IMR-90 (cell line): ENCODE measurements at regions not wholly inside any gene's neighbourhood (a gene's known extent, or its start where the extent isn't known, plus 50 kb on each side); places are given as distances from the start of the nearest gene placed in this dataset.
A peak's percentile ranks its signal among the peaks of the same experiment; 100 is the strongest.

Experiments
- ATAC-seq: fragments of 200-7000 bp; cut with Tn5 transposase; 2 replicates; pipeline ENCODE4 v1.9.1; 2020; ENCODE audit warnings: low read depth, mild to moderate bottlenecking, moderate library complexity
- BruUV-seq: library from RNA; stranded (reverse); fragments of 400-500 nt; replicated peaks from 2 replicates; lab custom pipeline; 2021; lab: Mats Ljungman, UMichigan
- CTCF ChIA-PET: fragments of 300-600 bp; formaldehyde crosslinking; extraction: SDS; loops from one replicate; lab custom pipeline; 2021; ENCODE audit warnings: antibody characterized with exemption; lab: Yijun Ruan, JAX
- POLR2A ChIA-PET: fragments of 300-600 bp; sonication (Branson Sonifier 250); formaldehyde crosslinking; loops from one replicate; lab custom pipeline; 2022; ENCODE audit warnings: antibody characterized with exemption; ENCODE audit not compliant: unreplicated experiment; lab: Charles Lee
- DNase-seq: peaks from one replicate; pipeline ENCODE4 v3.0.0; 2013
- H2AFZ ChIP-seq: replicated peaks from 2 replicates; pipeline ENCODE3; 2013; ENCODE audit warnings: low read length, mild to moderate bottlenecking; ENCODE audit not compliant: poor library complexity
- H2AK5ac ChIP-seq: 2 replicates; pipeline ENCODE4 v1.6.1; 2013; ENCODE audit warnings: low read depth, low read length, inconsistent platforms
- H2AK9ac ChIP-seq: replicated peaks from 2 replicates; pipeline ENCODE3; 2013; ENCODE audit warnings: mild to moderate bottlenecking, low read depth, low read length, moderate library complexity; ENCODE audit not compliant: poor library complexity
- H2BK120ac ChIP-seq: 2 replicates; pipeline ENCODE4 v1.6.1; 2013; ENCODE audit warnings: low read depth, low read length, inconsistent platforms
- H2BK15ac ChIP-seq: 3 replicates; pipeline ENCODE4 v1.6.1; 2013; ENCODE audit warnings: low read depth, low read length, inconsistent platforms
- H2BK20ac ChIP-seq: 2 replicates; pipeline ENCODE4 v1.6.1; 2013; ENCODE audit warnings: low read depth, mild to moderate bottlenecking, inconsistent platforms, low read length, moderate library complexity
- H2BK5ac ChIP-seq: 2 replicates; pipeline ENCODE4 v1.6.1; 2013; ENCODE audit warnings: mild to moderate bottlenecking, low read depth, low read length, inconsistent platforms; ENCODE audit not compliant: poor library complexity, severe bottlenecking
- H3K14ac ChIP-seq: replicated peaks from 2 replicates; pipeline ENCODE4 v1.6.1; 2013; ENCODE audit warnings: low read depth, low read length, inconsistent platforms
- H3K18ac ChIP-seq: 2 replicates; pipeline ENCODE4 v1.6.1; 2013; ENCODE audit warnings: low read depth, low read length, control low read depth
- H3K23ac ChIP-seq: 2 replicates; pipeline ENCODE4 v1.6.1; 2013; ENCODE audit warnings: low read depth, low read length, inconsistent platforms
- H3K27ac ChIP-seq: 2 replicates; pipeline ENCODE4 v1.5.1; 2013; ENCODE audit warnings: mild to moderate bottlenecking, control low read depth, low read length; ENCODE audit not compliant: insufficient read depth
- H3K27me3 ChIP-seq: 2 replicates; pipeline ENCODE4 v1.6.1; 2013; ENCODE audit warnings: low read length; ENCODE audit not compliant: control insufficient read depth, insufficient read depth
- H3K36me3 ChIP-seq: 2 replicates; pipeline ENCODE4 v1.6.1; 2013; ENCODE audit warnings: low read length, mixed read lengths; ENCODE audit not compliant: control insufficient read depth, insufficient read depth
- H3K4ac ChIP-seq: 2 replicates; pipeline ENCODE4 v1.6.1; 2013; ENCODE audit warnings: low read depth, low read length, inconsistent platforms
- H3K4me1 ChIP-seq: 2 replicates; pipeline ENCODE4 v1.6.1; 2013; ENCODE audit warnings: low read length, mixed read lengths; ENCODE audit not compliant: control insufficient read depth, insufficient read depth
- H3K4me2 ChIP-seq: 2 replicates; pipeline ENCODE4 v1.6.1; 2013; ENCODE audit warnings: low read depth, mild to moderate bottlenecking, control low read depth, low read length, moderate library complexity
- H3K4me3 ChIP-seq: 2 replicates; pipeline ENCODE4 v1.5.1; 2013; ENCODE audit warnings: low read depth, mild to moderate bottlenecking, control low read depth, low read length, moderate library complexity; ENCODE audit not compliant: insufficient read depth
- H3K56ac ChIP-seq: 2 replicates; pipeline ENCODE4 v1.6.1; 2013; ENCODE audit warnings: low read length, inconsistent platforms; ENCODE audit not compliant: insufficient read depth; ENCODE audit errors: extremely low read depth
- H3K79me1 ChIP-seq, 2 experiments: 2 replicates each; pipeline ENCODE4 v1.6.1; 2013; ENCODE audit warnings: low read length in 2 of 2, inconsistent platforms in 1 of 2, low read depth in 1 of 2
- H3K9ac ChIP-seq: 2 replicates; pipeline ENCODE4 v1.6.1; 2013; ENCODE audit warnings: low read depth, low read length, control low read depth
- H3K9me1 ChIP-seq: 2 replicates; pipeline ENCODE4 v1.6.1; 2013; ENCODE audit warnings: low read length, inconsistent platforms; ENCODE audit not compliant: insufficient read depth
- H3K9me3 ChIP-seq: 2 replicates; pipeline ENCODE4 v1.6.1; 2013; ENCODE audit warnings: low read length; ENCODE audit not compliant: control insufficient read depth, insufficient read depth
- H4K20me1 ChIP-seq: 2 replicates; pipeline ENCODE4 v1.6.1; 2013; ENCODE audit warnings: low read length, inconsistent platforms; ENCODE audit not compliant: insufficient read depth
- H4K5ac ChIP-seq: 2 replicates; pipeline ENCODE4 v1.6.1; 2013; ENCODE audit warnings: mild to moderate bottlenecking, low read depth, low read length, control low read depth
- H4K8ac ChIP-seq, 2 experiments: 2 replicates each; pipeline ENCODE4 v1.6.1; 2013; ENCODE audit warnings: low read depth in 2 of 2, low read length in 2 of 2, control low read depth in 1 of 2, inconsistent platforms in 1 of 2
- H4K91ac ChIP-seq: 2 replicates; pipeline ENCODE4 v1.6.1; 2013; ENCODE audit warnings: low read depth, low read length, inconsistent platforms; ENCODE audit not compliant: insufficient read depth
- CEBPB ChIP-seq: IDR thresholded peaks from 2 replicates; pipeline ENCODE4 v1.6.1; 2012; ENCODE audit warnings: low read depth, low read length, improper control_type of control experiment
- ELK1 ChIP-seq: fragments of 150-350 bp; IDR thresholded peaks from 2 replicates; pipeline ENCODE4 v1.6.1; 2016; ENCODE audit warnings: low read depth, mild to moderate bottlenecking, low read length, moderate library complexity, borderline replicate concordance
- MAFK ChIP-seq: IDR thresholded peaks from 2 replicates; pipeline ENCODE4 v1.6.1; 2012; ENCODE audit warnings: low read depth, low read length, improper control_type of control experiment
- MXI1 ChIP-seq: IDR thresholded peaks from 2 replicates; pipeline ENCODE4 v1.6.1; 2012; ENCODE audit warnings: low read depth, mild to moderate bottlenecking, low read length, moderate library complexity, borderline replicate concordance
- USF2 ChIP-seq: fragments of 150-350 bp; IDR thresholded peaks from 2 replicates; pipeline ENCODE4 v1.6.1; 2017; ENCODE audit warnings: mild to moderate bottlenecking, antibody characterized with exemption, low read length, low read depth
- WGBS, 2 experiments: methylation state at CpG; one replicate each; pipeline versions ENCODE4 v1.1.5 to v1.1.7; 2013; ENCODE audit warnings: missing lambda C conversion rate in 2 of 2; ENCODE audit not compliant: insufficient read length in 1 of 2; ENCODE audit errors: extremely low coverage in 2 of 2; 5-methylcytosine and 5-hydroxymethylcytosine counted together
- dilution Hi-C: fragments of 300-500 bp; cut with HindIII; formaldehyde crosslinking; loops from one replicate; pipeline ENCODE4 v1.14.3; 2018; ENCODE audit warnings: low sequenced_read_pairs; ENCODE audit not compliant: unreplicated experiment
- in situ Hi-C: fragments of 300-500 bp; cut with MboI; formaldehyde crosslinking; loops from 3 replicates; pipeline ENCODE4 v1.14.3; 2019; ENCODE audit warnings: low sequenced_read_pairs, inconsistent platforms, mixed read lengths
- intact Hi-C: fragments of 100-400 bp; cut with micrococcal nuclease; formaldehyde crosslinking; loops from 2 replicates; pipeline ENCODE4 v1.10.0; 2022

GRCh38 chr17:21573961-21574610, 118.2 kb upstream of the KCNJ18 start:
- no TSS peak for BruUV-seq
- peak overlapping the region; percentile 8; the same call in 1 of the 2 replicates for H3K14ac ChIP-seq
- 36% methylated on average over 7 of the region's 39 CpGs; no CpG with 5 or more reads in 1 of the 2 experiments for WGBS, 2 experiments
- no peak overlapping the region for H2BK15ac ChIP-seq
- H3K4me2 ChIP-seq = peak overlapping the region; percentile 98
- H3K36me3 ChIP-seq = no peaks in the 10 kb centered on the region
- TF ChIP-seq MXI1 = no peak
- TF ChIP-seq USF2 = no peak
- no peak for TF ChIP-seq MAFK
- TF ChIP-seq CEBPB = no peak
- TF ChIP-seq ELK1 = no peak
- H3K9ac ChIP-seq = peak overlapping the region; percentile 49; the same call in 1 of the 2 replicates
- DNase-seq (peak; percentile 68), ATAC-seq (peak; percentile 91)
- H4K91ac ChIP-seq = no peak overlapping the region
- H3K27ac ChIP-seq = no peak overlapping the region
- peak overlapping the region; percentile 19; the same call in 1 of the 2 replicates for H3K4ac ChIP-seq
- peak overlapping the region in 1 of 2 experiments; percentile 69; a peak in 2 of 4 replicates for H4K8ac ChIP-seq
- H3K9me1 ChIP-seq = no peaks in the 10 kb centered on the region
- dilution Hi-C loops (no loop called here), in situ Hi-C loops (no loop called here), intact Hi-C loops (no loop called here)
- no peaks in the 10 kb centered on the region for H3K79me1 ChIP-seq
- H3K18ac ChIP-seq = no peak overlapping the region
- peak overlapping the region; percentile 86 for H2AFZ ChIP-seq
- POLR2A ChIA-PET = no interaction called here
- H2BK120ac ChIP-seq = no peak overlapping the region
- H4K20me1 ChIP-seq = no peaks in the 10 kb centered on the region
- CTCF ChIA-PET = no interaction called here
- no peaks in the 10 kb centered on the region for H3K27me3 ChIP-seq
- no peak overlapping the region for H2BK5ac ChIP-seq
- H3K4me1 ChIP-seq = no peaks in the 10 kb centered on the region
- H4K5ac ChIP-seq = peak overlapping the region; percentile 54; the same call in 1 of the 2 replicates
- peak overlapping the region; percentile 61 for H2AK9ac ChIP-seq
- no peak overlapping the region for H2BK20ac ChIP-seq
- H3K4me3 ChIP-seq = peak overlapping the region; percentile 60
- no peak overlapping the region for H2AK5ac ChIP-seq
- no peaks in the 10 kb centered on the region for H3K9me3 ChIP-seq
- no peak overlapping the region for H3K23ac ChIP-seq
- no peak overlapping the region for H3K56ac ChIP-seq
